Natural killer cell (primary cell): ENCODE measurements at regions not wholly inside any gene's neighbourhood (a gene's known extent, or its start where the extent isn't known, plus 50 kb on each side); places are given as distances from the start of the nearest gene placed in this dataset.

ENCODE experiments used
- ATAC-seq, 3 donors: fragments of 150-1000 bp in 2 of 3; fragments of 200-7000 bp in 1 of 3; cut with Tn5 transposase; 1 replicate in 1 of 3; 2 replicates in 2 of 3; pipeline ENCODE4 v1.10.0; 2021; ENCODE audit warnings: mild to moderate bottlenecking in 2 of 3, moderate library complexity in 2 of 3
- DNase-seq, 2 donors: peaks; one replicate each; pipeline versions ENCODE4 v3.0.0 to v3.0.0-alpha.2; 2013 to 2021; ENCODE audit warnings: mixed read lengths in 1 of 2
- H3K27ac ChIP-seq: one replicate; pipeline ENCODE4 v1.5.1; 2013; ENCODE audit warnings: mild to moderate bottlenecking, low read length
- H3K27me3 ChIP-seq: one replicate; pipeline ENCODE4 v1.6.1; 2013; ENCODE audit warnings: low read length; ENCODE audit not compliant: control insufficient read depth, insufficient read depth
- H3K36me3 ChIP-seq: one replicate; pipeline ENCODE4 v1.6.1; 2013; ENCODE audit warnings: low read length; ENCODE audit not compliant: control insufficient read depth, insufficient read depth
- H3K4me1 ChIP-seq: one replicate; pipeline ENCODE4 v1.6.1; 2013; ENCODE audit warnings: low read length; ENCODE audit not compliant: control insufficient read depth, insufficient read depth
- H3K4me3 ChIP-seq: one replicate; pipeline ENCODE4 v1.5.1; 2013; ENCODE audit warnings: low read length
- H3K9me3 ChIP-seq: one replicate; pipeline ENCODE4 v1.6.1; 2013; ENCODE audit warnings: low read length; ENCODE audit not compliant: control insufficient read depth, insufficient read depth
- H3K27ac Mint-ChIP-seq, 2 donors: one replicate each; pipeline ENCODE4 v1.8.0; 2022; ENCODE audit warnings: mild to moderate bottlenecking in 2 of 2, mixed read lengths in 2 of 2, moderate library complexity in 1 of 2
- H3K27me3 Mint-ChIP-seq, 2 donors: one replicate each; pipeline ENCODE4 v1.8.0; 2022; ENCODE audit warnings: low read depth in 2 of 2, mixed read lengths in 2 of 2
- H3K36me3 Mint-ChIP-seq: one replicate; pipeline ENCODE4 v1.8.0; 2022; ENCODE audit warnings: mixed read lengths
- H3K4me1 Mint-ChIP-seq, 2 donors: one replicate each; pipeline ENCODE4 v1.8.0; 2022; ENCODE audit warnings: mixed read lengths in 2 of 2
- H3K4me3 Mint-ChIP-seq: one replicate; pipeline ENCODE4 v1.8.0; 2022; ENCODE audit warnings: mild to moderate bottlenecking, moderate library complexity, mixed read lengths
- H3K9me3 Mint-ChIP-seq, 2 donors: one replicate each; pipeline ENCODE4 v1.8.0; 2022; ENCODE audit warnings: mixed read lengths in 2 of 2
- CTCF ChIP-seq: fragments of 200-600 bp; IDR thresholded peaks from one replicate; pipeline ENCODE4 v1.8.0; 2022; ENCODE audit warnings: antibody characterized with exemption
- WGBS: methylation state at CpG from one replicate; pipeline ENCODE4 v1.1.7; 2013; ENCODE audit warnings: missing lambda C conversion rate; ENCODE audit not compliant: insufficient coverage; 5-methylcytosine and 5-hydroxymethylcytosine counted together
- intact Hi-C: fragments of 100-400 bp; cut with micrococcal nuclease; formaldehyde crosslinking; loops from one replicate; pipeline ENCODE4 v1.14.2; 2022

- H3K27me3 Mint-ChIP-seq: no peaks in the 10 kb centered on the region
- H3K27me3 ChIP-seq: no peaks in the 10 kb centered on the region
- H3K4me1 ChIP-seq: no peaks in the 10 kb centered on the region
- H3K4me3 Mint-ChIP-seq: no peak overlapping the region
- H3K27ac Mint-ChIP-seq: no peak overlapping the region
- no peak overlapping the region for H3K4me3 ChIP-seq
- intact Hi-C loops: no loop called here
- H3K36me3 ChIP-seq: no peaks in the 10 kb centered on the region
- DNase-seq (no peak), ATAC-seq (no peak)
- no peak for TF ChIP-seq CTCF
- no peak overlapping the region for H3K27ac ChIP-seq
- no peaks in the 10 kb centered on the region for H3K36me3 Mint-ChIP-seq
- H3K9me3 Mint-ChIP-seq: no peaks in the 10 kb centered on the region
- no peaks in the 10 kb centered on the region for H3K4me1 Mint-ChIP-seq
- no peaks in the 10 kb centered on the region for H3K9me3 ChIP-seq
Measured at GRCh38 chr4:149993030-149993429, 85.2 kb upstream of the DCLK2 start.

GRCh38 chr4:149995134-149995756 lies 83.0 kb upstream of the DCLK2 start:
- Mint-ChIP-seq H3K4me3 (no peak overlapping the region), H3K27me3 (peaks cover 0 to 4% of the 10 kb centered on the region in 2 donors), H3K4me1 (no peaks in the 10 kb centered on the region), H3K9me3 (no peaks in the 10 kb centered on the region), H3K27ac (no peak overlapping the region), H3K36me3 (no peaks in the 10 kb centered on the region)
- Histone ChIP-seq H3K9me3 (no peaks in the 10 kb centered on the region), H3K27me3 (no peaks in the 10 kb centered on the region), H3K36me3 (no peaks in the 10 kb centered on the region), H3K27ac (no peak overlapping the region), H3K4me1 (no peaks in the 10 kb centered on the region), H3K4me3 (no peak overlapping the region)
- no peak for DNase-seq
- WGBS: 78% methylated on average over 1 of the region's 1 CpG
- no peak for TF ChIP-seq CTCF
- intact Hi-C loops: no loop called here
- no peak for ATAC-seq

GRCh38 chr4:149997881-149998421 lies 80.3 kb upstream of the DCLK2 start:
- Mint-ChIP-seq H3K9me3 (no peaks in the 10 kb centered on the region), H3K4me1 (no peaks in the 10 kb centered on the region), H3K4me3 (no peak overlapping the region), H3K27ac (no peak overlapping the region), H3K27me3 (peaks cover 0 to 14% of the 10 kb centered on the region in 2 donors), H3K36me3 (no peaks in the 10 kb centered on the region)
- no peaks in the 10 kb centered on the region for H3K27me3 ChIP-seq
- DNase-seq: no peak
- no peak overlapping the region for H3K4me3 ChIP-seq
- intact Hi-C loops: no loop called here
- no peak for ATAC-seq
- WGBS: 47% methylated on average over 4 of the region's 4 CpGs
- H3K36me3 ChIP-seq: no peaks in the 10 kb centered on the region
- no peaks in the 10 kb centered on the region for H3K9me3 ChIP-seq
- no peaks in the 10 kb centered on the region for H3K4me1 ChIP-seq
- no peak overlapping the region for H3K27ac ChIP-seq
- TF ChIP-seq CTCF: no peak

GRCh38 chr4:149999485-150000074 lies 78.7 kb upstream of the DCLK2 start:
- peak; percentile 16 for TF ChIP-seq CTCF
- DNase-seq (peak in 1 of 2 donors; percentile 6), ATAC-seq (no peak)
- Histone ChIP-seq H3K4me1 (no peaks in the 10 kb centered on the region), H3K9me3 (no peaks in the 10 kb centered on the region), H3K4me3 (no peak overlapping the region), H3K27ac (no peak overlapping the region), H3K27me3 (no peaks in the 10 kb centered on the region), H3K36me3 (no peaks in the 10 kb centered on the region)
- Mint-ChIP-seq H3K27me3 (peaks cover 0 to 14% of the 10 kb centered on the region in 2 donors), H3K27ac (no peak overlapping the region), H3K9me3 (no peaks in the 10 kb centered on the region), H3K4me3 (no peak overlapping the region), H3K36me3 (no peaks in the 10 kb centered on the region), H3K4me1 (no peaks in the 10 kb centered on the region)
- intact Hi-C loops: no loop called here
- WGBS: 42% methylated on average over 3 of the region's 3 CpGs
